Urinary bladder (tissue), 3 donors: ENCODE measurements at regions not wholly inside any gene's neighbourhood (a gene's known extent, or its start where the extent isn't known, plus 50 kb on each side); places are given as distances from the start of the nearest gene placed in this dataset.

Source experiments
- DNase-seq: peaks from one replicate; pipeline ENCODE4 v3.0.0-alpha.2; 2015; ENCODE audit errors: extremely low spot score
- H3K27ac ChIP-seq: one replicate; pipeline ENCODE4 v1.5.1; 2013; ENCODE audit warnings: low read depth, mild to moderate bottlenecking, moderate library complexity
- H3K36me3 ChIP-seq: one replicate; pipeline ENCODE4 v1.6.1; 2013; ENCODE audit warnings: mild to moderate bottlenecking, moderate library complexity; ENCODE audit not compliant: insufficient read depth
- H3K4me1 ChIP-seq: one replicate; pipeline ENCODE4 v1.6.1; 2013; ENCODE audit warnings: mild to moderate bottlenecking, moderate library complexity; ENCODE audit not compliant: insufficient read depth
- H3K4me3 ChIP-seq: one replicate; pipeline ENCODE4 v1.5.1; 2013; ENCODE audit warnings: low read depth, low read length
- WGBS: extraction: QIAGEN DNeasy Blood & Tissue Kit; methylation state at CpG from one replicate; pipeline ENCODE4 v1.1.7; 2013; 5-methylcytosine and 5-hydroxymethylcytosine counted together
- donor health status: healthy with polysubstance abuse.
- donor health status: healthy.

- no peaks in the 10 kb centered on the region for H3K36me3 ChIP-seq
- no peaks in the 10 kb centered on the region for H3K4me1 ChIP-seq
- 86% methylated on average over 6 of the region's 6 CpGs for WGBS
- no peak for DNase-seq
- H3K27ac ChIP-seq = no peak overlapping the region
- H3K4me3 ChIP-seq = no peak overlapping the region
These were observed 104.5 kb downstream of the ACAA2 start for GRCh38 chr18:49708662-49709346.

- H3K4me1 ChIP-seq = no peaks in the 10 kb centered on the region
- no peak overlapping the region for H3K4me3 ChIP-seq
- H3K36me3 ChIP-seq = no peaks in the 10 kb centered on the region
- H3K27ac ChIP-seq = no peak overlapping the region
- 76% methylated on average over 3 of the region's 3 CpGs for WGBS
- DNase-seq = no peak
These were observed 105.7 kb downstream of the ACAA2 start for GRCh38 chr18:49707599-49707998.

GRCh38 chr18:49704334-49704733, 109.0 kb downstream of the ACAA2 start:
- H3K4me3 ChIP-seq = no peak overlapping the region
- no peaks in the 10 kb centered on the region for H3K4me1 ChIP-seq
- no peak for DNase-seq
- no peaks in the 10 kb centered on the region for H3K36me3 ChIP-seq
- WGBS = 64% methylated on average over 6 of the region's 6 CpGs
- H3K27ac ChIP-seq = no peak overlapping the region

- H3K36me3 ChIP-seq = no peaks in the 10 kb centered on the region
- DNase-seq = no peak
- H3K4me1 ChIP-seq = no peaks in the 10 kb centered on the region
- no peak overlapping the region for H3K4me3 ChIP-seq
- no peak overlapping the region for H3K27ac ChIP-seq
- 91% methylated on average over 5 of the region's 5 CpGs for WGBS
These were observed 112.1 kb downstream of the ACAA2 start for GRCh38 chr18:49701190-49701589.

GRCh38 chr18:49699303-49699702, 114.0 kb downstream of the ACAA2 start:
- Histone ChIP-seq H3K4me3 (no peak overlapping the region), H3K27ac (no peak overlapping the region), H3K36me3 (no peaks in the 10 kb centered on the region), H3K4me1 (no peaks in the 10 kb centered on the region)
- 87% methylated on average over 6 of the region's 6 CpGs for WGBS
- DNase-seq = no peak

- DNase-seq = no peak
- H3K4me3 ChIP-seq = no peak overlapping the region
- 89% methylated on average over 4 of the region's 4 CpGs for WGBS
- no peaks in the 10 kb centered on the region for H3K36me3 ChIP-seq
- H3K4me1 ChIP-seq = no peaks in the 10 kb centered on the region
- no peak overlapping the region for H3K27ac ChIP-seq
These were observed 114.8 kb downstream of the ACAA2 start for GRCh38 chr18:49698525-49699025.

- Histone ChIP-seq H3K27ac (no peak overlapping the region), H3K36me3 (no peaks in the 10 kb centered on the region), H3K4me1 (no peaks in the 10 kb centered on the region), H3K4me3 (no peak overlapping the region)
- WGBS = 43% methylated on average over 7 of the region's 7 CpGs
- DNase-seq = no peak
These were observed 115.4 kb downstream of the ACAA2 start for GRCh38 chr18:49697757-49698524.

- Histone ChIP-seq H3K4me3 (no peak overlapping the region), H3K36me3 (no peaks in the 10 kb centered on the region), H3K27ac (no peak overlapping the region), H3K4me1 (no peaks in the 10 kb centered on the region)
- 94% methylated on average over 4 of the region's 4 CpGs for WGBS
- no peak for DNase-seq
These were observed 116.3 kb downstream of the ACAA2 start for GRCh38 chr18:49697049-49697448.

GRCh38 chr18:49694402-49694801, 118.9 kb downstream of the ACAA2 start:
- no peak overlapping the region for H3K27ac ChIP-seq
- 91% methylated on average over 1 of the region's 1 CpG for WGBS
- no peak overlapping the region for H3K4me3 ChIP-seq
- no peaks in the 10 kb centered on the region for H3K4me1 ChIP-seq
- H3K36me3 ChIP-seq = no peaks in the 10 kb centered on the region
- no peak for DNase-seq

GRCh38 chr18:49693717-49694005, 119.7 kb downstream of the ACAA2 start:
- DNase-seq = no peak
- Histone ChIP-seq H3K4me1 (no peaks in the 10 kb centered on the region), H3K36me3 (no peaks in the 10 kb centered on the region), H3K27ac (no peak overlapping the region), H3K4me3 (no peak overlapping the region)
- WGBS = 68% methylated on average over 4 of the region's 4 CpGs

GRCh38 chr18:49692906-49693716, 120.2 kb downstream of the ACAA2 start:
- H3K4me1 ChIP-seq = no peaks in the 10 kb centered on the region
- no peak overlapping the region for H3K4me3 ChIP-seq
- DNase-seq = no peak
- H3K27ac ChIP-seq = no peak overlapping the region
- WGBS = 47% methylated on average over 10 of the region's 10 CpGs
- H3K36me3 ChIP-seq = no peaks in the 10 kb centered on the region

GRCh38 chr18:49691177-49691608, 122.1 kb downstream of the ACAA2 start:
- Histone ChIP-seq H3K4me3 (no peak overlapping the region), H3K4me1 (no peaks in the 10 kb centered on the region), H3K36me3 (no peaks in the 10 kb centered on the region), H3K27ac (no peak overlapping the region)
- DNase-seq = no peak
- WGBS = 69% methylated on average over 2 of the region's 2 CpGs

- H3K27ac ChIP-seq = no peak overlapping the region
- no peaks in the 10 kb centered on the region for H3K36me3 ChIP-seq
- 51% methylated on average over 3 of the region's 3 CpGs for WGBS
- H3K4me1 ChIP-seq = no peaks in the 10 kb centered on the region
- H3K4me3 ChIP-seq = no peak overlapping the region
- no peak for DNase-seq
These were observed 123.0 kb downstream of the ACAA2 start for GRCh38 chr18:49690312-49690711.
